HG03575 (cell line): ENCODE measurements at regions not wholly inside any gene's neighbourhood (a gene's known extent, or its start where the extent isn't known, plus 50 kb on each side); places are given as distances from the start of the nearest gene placed in this dataset.
A peak's percentile ranks its signal among the peaks of the same experiment; 100 is the strongest.
"Not testable (repeated sequence)": the region's sequence is repeated elsewhere in the genome, so short reads cannot be mapped to it uniquely, and the experiment has no call there.

Experiments used
- ATAC-seq: cut with Tn5 transposase; IDR thresholded peaks from one replicate; pipeline ENCODE4 v1.9.1; 2021; ENCODE audit not compliant: unreplicated experiment, insufficient number of reproducible peaks, low FRiP score; ENCODE audit errors: extremely low read depth

- ATAC-seq = no peak
Measured at GRCh38 chr16:72609933-72610332, 438.0 kb upstream of the PMFBP1 start.

- no peak for ATAC-seq
Measured at GRCh38 chr16:72609066-72609465, 437.1 kb upstream of the PMFBP1 start.

- peak; percentile 37 for ATAC-seq
Measured at GRCh38 chr16:72604375-72604774, 432.4 kb upstream of the PMFBP1 start.

GRCh38 chr16:72602499-72602898 is 430.5 kb upstream of the PMFBP1 start:
- no peak for ATAC-seq

- ATAC-seq = no peak
Measured at GRCh38 chr16:72598696-72599095, 426.7 kb upstream of the PMFBP1 start.

- no peak for ATAC-seq
Measured at GRCh38 chr16:72597938-72598337, 426.0 kb upstream of the PMFBP1 start.

DNA sequence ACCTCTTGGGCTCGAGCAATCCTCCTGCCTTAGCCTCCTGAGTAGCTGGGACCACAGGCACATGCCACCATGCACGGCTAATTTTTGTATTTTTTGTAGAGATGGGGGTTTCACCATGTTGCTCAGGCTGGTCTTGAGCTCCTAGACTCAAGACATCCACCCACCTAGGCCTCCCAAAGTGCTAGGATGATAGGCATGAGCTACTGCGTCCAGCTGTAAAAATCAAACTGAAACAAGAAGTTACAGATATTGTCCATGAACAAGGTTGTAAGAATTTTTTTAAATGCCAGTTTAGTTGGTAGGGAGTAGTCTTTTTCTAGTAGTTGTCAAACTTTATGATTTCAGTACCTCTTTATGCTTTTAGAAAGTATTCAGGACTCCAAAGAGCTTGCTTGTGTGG is 424.4 kb upstream of the PMFBP1 start:
- no peak for ATAC-seq

DNA sequence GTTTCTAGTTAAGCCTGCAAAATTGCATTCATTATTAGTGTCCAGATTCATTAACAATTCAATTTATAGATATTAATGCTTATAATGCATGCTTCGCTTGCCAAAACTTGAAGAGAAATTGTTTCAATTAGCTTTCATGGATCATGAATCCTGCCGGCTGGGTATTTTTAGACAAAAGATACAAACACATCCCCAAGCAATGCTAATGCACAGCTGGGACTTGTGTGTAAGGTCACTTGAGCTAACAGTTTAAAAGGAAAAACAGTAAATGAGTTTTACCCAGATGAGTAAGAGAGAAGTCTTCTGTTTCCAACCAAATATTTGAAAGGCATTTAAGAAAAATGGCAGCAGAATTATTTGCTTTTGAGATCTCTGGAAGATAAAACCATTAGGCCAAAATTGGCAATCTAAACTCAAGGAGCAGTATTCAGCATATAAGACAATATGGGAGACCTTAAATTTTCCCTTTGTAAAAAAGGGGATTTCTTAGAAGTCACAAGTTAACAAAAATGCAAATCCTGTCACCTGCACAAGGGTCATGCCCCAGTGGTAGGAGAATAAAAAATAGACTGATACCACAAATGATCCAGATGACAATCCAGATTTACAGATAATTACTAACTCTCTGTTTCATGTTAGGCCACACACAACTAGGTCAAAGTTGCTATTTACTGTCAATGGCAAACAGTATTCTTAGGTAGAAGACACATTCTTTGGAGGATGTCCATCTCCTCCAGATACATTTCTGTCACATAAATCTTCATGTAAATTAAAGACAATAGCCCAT is 418.4 kb upstream of the PMFBP1 start:
- ATAC-seq = peak; percentile 75

DNA sequence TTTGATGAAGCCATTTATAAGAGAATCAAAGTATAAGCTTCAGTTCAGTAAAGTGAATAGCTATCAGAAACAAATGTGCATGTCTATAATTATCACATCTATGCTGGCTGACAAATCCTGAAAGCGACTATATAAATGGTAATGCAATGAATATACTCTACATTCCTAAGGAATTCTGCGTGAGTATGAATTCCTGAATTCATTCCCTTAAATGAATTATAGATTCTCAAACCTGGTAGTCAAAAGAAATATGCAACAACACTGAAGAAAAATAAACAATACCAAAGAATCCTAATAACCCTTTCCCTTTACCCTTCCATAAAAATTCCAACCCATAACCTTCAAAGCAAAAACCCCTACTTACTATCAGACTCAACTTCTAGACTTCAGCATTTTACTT is 416.6 kb upstream of the PMFBP1 start:
- ATAC-seq = no peak

DNA sequence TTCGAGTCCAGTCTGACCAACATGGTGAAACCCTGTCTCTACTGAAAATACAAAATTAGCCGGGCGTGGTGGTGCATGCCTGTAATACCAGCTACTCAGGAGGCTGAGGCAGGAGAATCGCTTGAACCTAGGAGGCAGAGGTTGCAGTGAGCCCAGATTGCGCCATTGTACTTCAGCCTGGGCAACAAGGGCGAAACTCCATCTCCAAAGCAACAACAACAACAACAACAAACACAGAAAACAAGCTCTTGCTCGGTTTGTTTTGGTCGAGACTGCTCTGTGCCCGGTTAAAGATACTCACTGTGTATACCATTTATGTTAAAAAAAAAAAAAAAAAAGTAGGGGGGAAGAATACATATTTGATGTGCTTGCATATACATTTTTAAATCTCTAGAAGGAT is 406.1 kb upstream of the PMFBP1 start:
- not testable (repeated sequence) for ATAC-seq

DNA sequence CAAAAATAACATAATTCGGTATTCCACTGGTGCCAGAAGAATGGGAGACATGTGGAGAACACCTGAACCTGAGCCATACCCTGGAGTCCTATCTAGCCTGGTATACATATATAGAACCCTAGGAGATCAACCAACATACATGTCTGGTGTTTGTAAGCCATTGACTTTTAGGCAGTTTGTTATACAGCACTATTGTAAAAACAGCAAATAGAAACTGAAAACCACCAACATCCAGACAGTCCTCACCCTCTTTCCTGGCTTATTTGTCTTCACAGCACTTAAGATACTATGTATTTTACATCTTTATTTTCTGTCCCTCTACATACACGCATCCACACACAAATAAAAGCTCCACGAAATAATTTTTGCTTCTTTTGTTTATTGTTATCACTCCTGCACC is 404.2 kb upstream of the PMFBP1 start:
- no peak for ATAC-seq

DNA sequence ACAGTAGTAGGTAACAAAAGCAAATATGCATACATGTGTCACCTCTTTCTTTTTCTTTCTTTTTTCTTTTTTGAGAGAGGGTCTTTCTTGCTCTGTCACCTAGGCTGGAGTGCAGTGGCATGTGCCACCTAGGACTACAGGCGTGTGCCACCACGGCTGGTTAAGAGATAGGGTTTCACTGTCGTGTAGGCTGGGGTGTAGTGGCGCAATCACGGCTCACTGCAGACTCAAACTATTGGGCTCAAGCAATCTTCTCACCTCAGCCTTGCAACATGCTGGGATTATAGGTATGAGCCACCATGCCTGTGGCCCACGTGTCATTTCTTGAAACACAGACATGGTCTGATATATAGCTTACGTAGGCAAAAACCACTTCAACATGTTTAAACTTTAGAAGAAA is 397.7 kb upstream of the PMFBP1 start:
- no peak for ATAC-seq

DNA sequence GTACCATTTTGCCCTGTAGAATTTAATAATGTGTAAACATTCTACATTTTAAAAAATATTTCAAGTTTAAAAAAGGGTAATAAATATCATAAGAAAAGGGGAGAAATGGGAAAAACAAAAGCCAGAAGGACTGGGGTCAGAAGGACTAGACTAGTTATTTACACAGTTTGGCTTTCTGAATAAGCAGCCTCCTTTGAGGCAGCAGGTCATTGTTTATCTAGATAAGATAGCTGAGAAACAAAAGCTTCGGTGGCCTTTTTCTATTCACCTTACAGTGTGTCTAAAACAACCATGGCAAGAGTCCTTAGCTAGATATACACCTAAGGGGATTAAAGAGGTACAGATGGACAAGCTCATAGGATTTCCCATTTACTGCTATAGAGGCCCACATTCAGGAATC is 396.5 kb upstream of the PMFBP1 start:
- no peak for ATAC-seq

DNA sequence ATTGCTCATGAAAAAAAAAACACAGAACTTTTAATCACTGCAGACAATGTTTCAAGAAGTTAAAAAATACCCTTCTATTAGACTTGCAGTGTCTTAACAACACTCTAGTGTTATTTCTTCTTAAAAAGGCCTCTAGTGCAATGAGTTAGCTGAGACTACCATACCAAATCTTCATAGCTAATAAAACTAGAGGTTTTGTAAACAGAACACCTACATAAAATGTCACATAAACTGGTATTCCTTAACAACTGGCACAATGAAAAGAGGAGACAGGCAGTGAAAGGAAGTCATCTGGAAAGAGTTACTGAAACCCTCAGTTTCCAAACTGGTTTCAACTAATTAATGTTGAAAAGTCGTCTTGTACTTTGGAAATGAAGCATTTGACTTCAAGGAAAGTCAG is 394.2 kb upstream of the PMFBP1 start:
- no peak for ATAC-seq

DNA sequence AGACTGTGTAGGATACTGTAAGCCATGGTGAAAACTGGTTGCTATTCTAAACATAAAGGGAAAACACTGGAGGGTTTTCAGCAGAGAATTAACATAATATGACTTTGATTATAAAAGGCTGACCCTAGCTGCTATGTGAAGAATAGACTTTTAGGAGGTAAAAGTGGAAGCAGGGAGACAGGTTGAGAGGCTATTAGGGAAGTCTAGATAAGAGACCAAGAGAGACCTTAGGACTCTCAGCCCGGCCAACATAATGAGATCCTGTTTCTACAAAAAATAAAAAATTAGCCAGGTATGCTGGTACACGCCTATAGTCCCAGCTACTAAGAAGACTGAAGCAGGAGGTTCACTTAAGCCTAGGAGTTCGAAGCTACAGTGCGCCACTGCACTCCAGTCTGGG is 393.2 kb upstream of the PMFBP1 start:
- no peak for ATAC-seq

- ATAC-seq = no peak
Measured at GRCh38 chr16:72560617-72561016, 388.7 kb upstream of the PMFBP1 start.

GRCh38 chr16:72558501-72558900 is 386.5 kb upstream of the PMFBP1 start:
- ATAC-seq = no peak

- no peak for ATAC-seq
Measured at GRCh38 chr16:72554935-72555334, 383.0 kb upstream of the PMFBP1 start.

DNA sequence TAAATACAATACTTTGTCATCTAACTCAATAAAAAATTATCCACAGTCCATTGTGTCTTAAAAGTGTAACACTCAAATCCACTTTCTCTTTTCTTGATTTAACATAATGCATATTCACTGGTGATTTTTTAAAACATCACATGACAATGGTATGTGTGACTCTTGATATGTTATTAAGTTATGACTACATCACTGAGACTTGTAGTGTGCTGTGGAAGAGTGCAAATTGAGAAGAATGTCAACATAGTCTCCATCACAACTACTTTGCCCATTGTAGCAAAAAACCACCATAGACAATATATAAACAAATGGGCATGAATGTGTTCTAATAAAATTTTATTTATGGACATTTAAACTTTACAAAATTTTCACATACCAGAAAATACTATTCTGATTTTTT is 380.7 kb upstream of the PMFBP1 start:
- ATAC-seq = no peak

DNA sequence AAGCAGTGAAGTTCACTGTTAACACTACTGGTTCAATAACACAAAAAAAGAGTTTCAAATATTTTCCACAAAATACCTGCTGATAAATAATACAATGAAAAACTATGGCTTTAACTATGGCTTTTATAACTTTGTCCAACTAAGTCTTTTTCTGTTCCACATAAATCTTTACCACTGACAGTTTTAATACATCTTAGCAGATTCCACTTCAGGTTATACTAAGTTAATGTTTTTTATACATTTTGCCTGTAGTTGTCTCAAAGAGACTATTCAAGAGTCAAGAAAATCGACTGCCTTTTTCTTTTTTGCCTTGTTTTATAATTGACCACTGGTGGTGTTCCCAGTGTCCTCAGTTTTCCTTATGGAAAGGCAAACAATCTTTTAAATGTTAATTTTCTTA is 379.7 kb upstream of the PMFBP1 start:
- no peak for ATAC-seq

DNA sequence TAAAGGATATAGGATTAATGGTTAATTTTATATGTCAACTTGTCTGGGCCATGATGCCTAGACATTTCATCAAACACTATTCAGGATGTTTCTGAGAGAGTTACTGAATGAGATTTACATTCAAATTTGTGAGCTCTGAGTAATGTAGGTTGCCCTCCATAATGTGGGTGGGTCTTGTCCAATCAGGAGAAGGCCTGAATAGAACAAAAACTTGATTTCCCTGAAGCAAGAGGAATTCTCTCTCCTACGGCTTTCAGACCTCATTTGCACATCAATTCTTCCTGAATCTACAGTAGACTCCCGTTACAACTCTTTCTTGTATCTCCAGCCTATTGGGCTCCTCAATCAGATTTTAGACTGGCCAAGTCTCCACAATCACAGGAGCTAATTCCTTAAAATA is 377.9 kb upstream of the PMFBP1 start:
- no peak for ATAC-seq
